ENCODE measurements at regions not wholly inside any gene's neighbourhood (a gene's known extent, or its start where the extent isn't known, plus 50 kb on each side); places are given as distances from the start of the nearest gene placed in this dataset.

DNA sequence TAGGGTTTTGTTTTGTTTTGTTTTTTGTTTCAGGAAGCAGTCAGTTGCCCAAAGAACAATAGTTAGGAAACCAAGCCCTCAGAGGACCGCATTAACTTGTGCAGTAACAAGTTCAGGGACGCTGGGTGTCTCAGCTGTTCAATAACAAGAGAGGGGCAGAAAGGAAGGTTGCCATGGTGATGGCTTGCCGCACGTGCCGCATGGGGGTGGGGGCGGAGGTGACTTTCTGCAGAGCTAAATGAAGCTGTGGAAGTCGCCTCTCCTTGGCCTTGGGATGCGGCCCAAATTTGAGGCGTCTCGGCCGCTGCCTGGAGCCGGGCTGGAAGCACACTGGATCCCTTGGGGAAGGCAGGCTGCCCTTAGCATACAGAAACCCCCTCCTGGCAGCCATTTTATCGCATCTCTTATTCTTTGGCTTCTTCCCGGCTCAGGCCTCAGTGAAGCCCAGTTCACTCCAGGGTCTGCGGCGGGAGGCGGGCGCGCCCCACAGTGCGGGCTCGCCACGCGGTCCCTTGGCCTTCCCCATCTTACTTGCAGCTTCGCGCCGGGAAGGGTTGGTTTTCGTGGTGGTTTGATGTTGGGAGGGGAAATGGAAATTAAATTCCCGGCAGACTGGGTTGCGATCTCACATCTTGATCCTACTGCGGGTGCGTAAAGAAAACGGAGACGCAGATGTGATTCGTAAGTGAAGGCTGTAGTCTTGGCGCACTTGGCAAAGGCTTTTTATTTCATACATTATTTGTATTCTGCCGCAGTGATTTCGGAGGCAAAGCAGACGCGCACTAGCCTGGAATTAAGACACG, 94.3 kb downstream of the SLC17A6 start:
- intact Hi-C loops (cut with DNase I): no loop called here
- WGBS, 2 donors: 8 to 12% methylated on average over 15 to 37 of the region's 40 CpGs
- H3K27me3 ChIP-seq: peaks cover 0 to 8% (median 0%) of the 10 kb centered on the region in 4 donors
- H3K9me3 ChIP-seq: no peaks in the 10 kb centered on the region
- TF ChIP-seq, protein P1, sequence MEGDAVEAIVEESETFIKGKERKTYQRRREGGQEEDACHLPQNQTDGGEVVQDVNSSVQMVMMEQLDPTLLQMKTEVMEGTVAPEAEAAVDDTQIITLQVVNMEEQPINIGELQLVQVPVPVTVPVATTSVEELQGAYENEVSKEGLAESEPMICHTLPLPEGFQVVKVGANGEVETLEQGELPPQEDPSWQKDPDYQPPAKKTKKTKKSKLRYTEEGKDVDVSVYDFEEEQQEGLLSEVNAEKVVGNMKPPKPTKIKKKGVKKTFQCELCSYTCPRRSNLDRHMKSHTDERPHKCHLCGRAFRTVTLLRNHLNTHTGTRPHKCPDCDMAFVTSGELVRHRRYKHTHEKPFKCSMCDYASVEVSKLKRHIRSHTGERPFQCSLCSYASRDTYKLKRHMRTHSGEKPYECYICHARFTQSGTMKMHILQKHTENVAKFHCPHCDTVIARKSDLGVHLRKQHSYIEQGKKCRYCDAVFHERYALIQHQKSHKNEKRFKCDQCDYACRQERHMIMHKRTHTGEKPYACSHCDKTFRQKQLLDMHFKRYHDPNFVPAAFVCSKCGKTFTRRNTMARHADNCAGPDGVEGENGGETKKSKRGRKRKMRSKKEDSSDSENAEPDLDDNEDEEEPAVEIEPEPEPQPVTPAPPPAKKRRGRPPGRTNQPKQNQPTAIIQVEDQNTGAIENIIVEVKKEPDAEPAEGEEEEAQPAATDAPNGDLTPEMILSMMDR (IDR thresholded peaks at IDR 0.05): no peak
- no peak for TF ChIP-seq POLR2A (IDR thresholded peaks at IDR 0.05)
- peak overlapping the region in 3 of 4 donors; percentile 40 to 58 (median 40) for H3K4me3 ChIP-seq
- DNase-seq: no peak
- H3K4me1 ChIP-seq: peaks cover 4 to 19% (median 4%) of the 10 kb centered on the region in 3 donors
- H3K27ac ChIP-seq: peak overlapping the region; percentile 1 to 54 (median 40)
- H3K36me3 ChIP-seq: no peaks in the 10 kb centered on the region

DNA sequence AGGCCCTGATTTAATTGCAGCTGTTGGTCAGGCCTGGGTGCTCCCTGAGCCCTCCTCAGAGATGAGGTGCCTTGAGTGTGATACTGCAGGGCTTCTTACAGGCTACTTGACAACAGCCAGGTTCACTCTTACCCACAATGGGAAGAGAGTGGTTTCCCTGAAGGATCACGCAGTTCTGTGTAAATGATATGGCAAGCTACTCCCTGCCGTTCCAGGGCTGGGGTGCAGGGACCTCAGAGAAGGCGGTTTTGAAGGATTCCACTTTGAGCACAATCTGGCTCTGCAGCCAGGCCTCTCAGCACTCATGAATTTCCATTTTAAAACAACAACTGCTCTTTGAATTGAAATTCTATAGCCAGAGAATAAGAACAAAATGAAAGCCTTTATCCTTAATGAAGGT, 92.9 kb downstream of the SLC17A6 start:
- WGBS, 2 donors: 83 to 93% methylated on average over 2 to 3 of the region's 3 CpGs

DNA sequence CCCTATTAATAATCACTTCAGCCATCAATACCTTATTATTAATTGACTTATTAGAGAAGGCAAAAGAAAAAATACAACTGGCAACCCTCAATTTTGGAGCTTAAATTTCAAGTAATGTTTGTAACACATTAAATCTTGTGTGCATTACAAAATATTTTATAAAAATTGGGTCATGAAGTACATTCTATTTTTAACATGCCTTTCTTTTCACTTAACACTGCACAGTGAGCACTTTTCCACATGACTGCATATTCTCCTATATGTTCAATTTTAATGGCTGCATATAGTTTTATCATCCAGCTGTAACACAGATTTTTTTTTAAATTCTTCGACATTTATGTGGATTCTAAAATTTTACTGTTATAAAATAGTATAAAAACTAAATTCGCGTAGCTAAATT, 92.5 kb downstream of the SLC17A6 start:
- H3K4me3 ChIP-seq: no peak overlapping the region
- peaks cover 0 to 8% (median 0%) of the 10 kb centered on the region in 4 donors for H3K27me3 ChIP-seq
- no peak for TF ChIP-seq POLR2A (IDR thresholded peaks at IDR 0.05)
- TF ChIP-seq, protein P1 (IDR thresholded peaks at IDR 0.05): no peak
- no peak overlapping the region for H3K27ac ChIP-seq
- no peaks in the 10 kb centered on the region for H3K36me3 ChIP-seq
- 87 to 89% methylated on average over 3 of the region's 3 CpGs for WGBS, 2 donors
- H3K9me3 ChIP-seq: no peaks in the 10 kb centered on the region
- no peak for DNase-seq
- peaks cover 4 to 19% (median 4%) of the 10 kb centered on the region in 3 donors for H3K4me1 ChIP-seq
- intact Hi-C loops (cut with DNase I): no loop called here

More for the DNA sequence above, 92.9 kb downstream of the SLC17A6 start:
- Histone ChIP-seq H3K27ac (no peak overlapping the region), H3K4me3 (no peak overlapping the region), H3K4me1 (peaks cover 4 to 19% (median 4%) of the 10 kb centered on the region in 3 donors), H3K9me3 (no peaks in the 10 kb centered on the region), H3K27me3 (peaks cover 0 to 8% (median 0%) of the 10 kb centered on the region in 4 donors), H3K36me3 (no peaks in the 10 kb centered on the region)
- no peak for DNase-seq
- TF ChIP-seq, protein P1 (IDR thresholded peaks at IDR 0.05): no peak
- TF ChIP-seq POLR2A (IDR thresholded peaks at IDR 0.05): no peak
- intact Hi-C loops (cut with DNase I): no loop called here

DNA sequence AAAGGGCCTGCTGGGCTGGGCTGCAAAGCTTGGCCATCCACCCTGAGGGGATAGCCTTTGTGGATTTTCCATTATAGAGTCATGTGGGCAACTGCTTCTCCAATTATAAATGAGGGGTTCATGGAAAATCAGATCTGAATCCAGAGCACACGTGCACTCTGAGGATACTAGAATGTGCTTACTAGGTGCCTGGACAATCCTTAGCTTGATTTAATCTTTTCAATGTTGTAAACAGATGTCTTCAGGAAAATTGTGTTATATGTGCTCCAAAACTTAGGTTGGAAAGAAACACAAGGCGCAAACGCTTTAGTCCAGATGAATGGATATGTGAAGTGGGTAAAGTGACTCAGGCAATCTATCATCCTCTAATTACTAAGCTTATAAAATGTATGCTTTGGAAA, 92.0 kb downstream of the SLC17A6 start:
- peaks cover 4 to 19% (median 4%) of the 10 kb centered on the region in 3 donors for H3K4me1 ChIP-seq
- no peak overlapping the region for H3K4me3 ChIP-seq
- no peaks in the 10 kb centered on the region for H3K36me3 ChIP-seq
- WGBS, 2 donors: 52 to 71% methylated on average over 3 of the region's 3 CpGs
- intact Hi-C loops (cut with DNase I): no loop called here
- no peak overlapping the region for H3K27ac ChIP-seq
- peaks cover 0 to 8% (median 0%) of the 10 kb centered on the region in 4 donors for H3K27me3 ChIP-seq
- no peak for DNase-seq
- TF ChIP-seq POLR2A (IDR thresholded peaks at IDR 0.05): no peak
- TF ChIP-seq, protein P1 (IDR thresholded peaks at IDR 0.05): no peak
- no peaks in the 10 kb centered on the region for H3K9me3 ChIP-seq

All from esophagus squamous epithelium (tissue), 5 donors.